Prostate gland (tissue), 2 donors: ENCODE measurements at regions not wholly inside any gene's neighbourhood (a gene's known extent, or its start where the extent isn't known, plus 50 kb on each side); places are given as distances from the start of the nearest gene placed in this dataset.
"Not testable (repeated sequence)": the region's sequence is repeated elsewhere in the genome, so short reads cannot be mapped to it uniquely, and the experiment has no call there.

Experiments used
- POLR2A ChIP-seq: fragments of 450-650 bp; IDR thresholded peaks from one replicate; pipeline ENCODE4 v1.6.1; 2016; ENCODE audit warnings: antibody characterized with exemption, mild to moderate bottlenecking
- POLR2AphosphoS5 ChIP-seq: sonication (generic); formaldehyde crosslinking; IDR thresholded peaks from one replicate; pipeline ENCODE4 v1.6.1; 2017; ENCODE audit warnings: antibody characterized with exemption
- TF ChIP-seq, protein P1 (sequence below), 4 experiments: fragments of 200-600 bp in 2 of 4; fragments of 450-650 bp in 2 of 4; sonication (generic) in 2 of 4; IDR thresholded peaks; 1 replicate in 3 of 4; 2 replicates in 1 of 4; pipeline ENCODE4 v1.5.1; 2016 to 2019; ENCODE audit warnings: antibody characterized with exemption in 4 of 4, mild to moderate bottlenecking in 2 of 4, moderate library complexity in 2 of 4

DNA sequence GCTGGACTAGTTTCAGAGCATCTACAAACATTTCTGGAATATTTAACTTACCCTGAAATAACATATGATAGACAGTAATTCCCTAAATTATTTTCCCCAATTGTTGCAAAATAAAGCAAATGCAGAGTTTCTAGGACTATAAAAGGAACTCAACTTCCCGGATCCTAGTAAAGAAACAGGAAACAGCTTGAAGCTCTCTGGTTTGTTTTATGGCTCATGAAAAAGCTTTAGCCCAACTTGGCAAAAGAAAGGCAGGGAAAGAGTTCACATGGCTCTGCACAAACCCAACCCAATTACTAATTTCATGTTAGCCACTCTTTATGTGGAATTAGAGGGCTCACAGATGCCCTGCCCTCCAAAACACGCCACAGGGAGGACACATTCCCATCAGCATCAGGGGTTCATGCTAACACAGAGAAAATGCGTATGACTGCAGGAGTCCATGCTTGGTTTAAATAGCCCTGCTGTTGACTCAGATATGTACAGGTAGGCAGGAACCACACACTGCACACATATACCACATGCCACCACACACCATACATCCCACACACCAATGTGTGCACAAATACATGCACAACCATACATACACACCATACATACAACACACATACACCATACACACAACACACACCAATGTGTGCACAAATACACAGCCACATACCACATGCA lies 81.2 kb upstream of the FBXO28 start:
- TF ChIP-seq, protein P1, sequence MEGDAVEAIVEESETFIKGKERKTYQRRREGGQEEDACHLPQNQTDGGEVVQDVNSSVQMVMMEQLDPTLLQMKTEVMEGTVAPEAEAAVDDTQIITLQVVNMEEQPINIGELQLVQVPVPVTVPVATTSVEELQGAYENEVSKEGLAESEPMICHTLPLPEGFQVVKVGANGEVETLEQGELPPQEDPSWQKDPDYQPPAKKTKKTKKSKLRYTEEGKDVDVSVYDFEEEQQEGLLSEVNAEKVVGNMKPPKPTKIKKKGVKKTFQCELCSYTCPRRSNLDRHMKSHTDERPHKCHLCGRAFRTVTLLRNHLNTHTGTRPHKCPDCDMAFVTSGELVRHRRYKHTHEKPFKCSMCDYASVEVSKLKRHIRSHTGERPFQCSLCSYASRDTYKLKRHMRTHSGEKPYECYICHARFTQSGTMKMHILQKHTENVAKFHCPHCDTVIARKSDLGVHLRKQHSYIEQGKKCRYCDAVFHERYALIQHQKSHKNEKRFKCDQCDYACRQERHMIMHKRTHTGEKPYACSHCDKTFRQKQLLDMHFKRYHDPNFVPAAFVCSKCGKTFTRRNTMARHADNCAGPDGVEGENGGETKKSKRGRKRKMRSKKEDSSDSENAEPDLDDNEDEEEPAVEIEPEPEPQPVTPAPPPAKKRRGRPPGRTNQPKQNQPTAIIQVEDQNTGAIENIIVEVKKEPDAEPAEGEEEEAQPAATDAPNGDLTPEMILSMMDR (IDR thresholded peaks at IDR 0.05), result not testable (repeated sequence)
- not testable (repeated sequence) for TF ChIP-seq POLR2A, POLR2AphosphoS5
